PC-3 (cell line): ENCODE measurements at regions not wholly inside any gene's neighbourhood (a gene's known extent, or its start where the extent isn't known, plus 50 kb on each side); places are given as distances from the start of the nearest gene placed in this dataset.

Experiments
- ATAC-seq: fragments of 200-7000 bp; cut with Tn5 transposase; 2 replicates; pipeline ENCODE4 v1.9.1; 2020; ENCODE audit warnings: mild to moderate bottlenecking, moderate library complexity
- BruUV-seq: library from RNA; stranded (reverse); fragments of 400-500 nt; replicated peaks from 2 replicates; lab custom pipeline; 2021; lab: Mats Ljungman, UMichigan
- CTCF ChIA-PET: fragments of 300-600 bp; sonication (Branson Sonifier 250); formaldehyde crosslinking; loops from one replicate; lab custom pipeline; 2022; ENCODE audit warnings: antibody characterized with exemption; lab: Charles Lee
- POLR2A ChIA-PET: fragments of 300-600 bp; sonication (Branson Sonifier 250); formaldehyde crosslinking; loops from one replicate; lab custom pipeline; 2022; ENCODE audit warnings: antibody characterized with exemption; ENCODE audit not compliant: unreplicated experiment; lab: Charles Lee
- DNase-seq: peaks from one replicate; pipeline ENCODE4 v3.0.0-alpha.2; 2015
- H2AFZ ChIP-seq: fragments of 300-600 bp; sonication (generic); 2 replicates; pipeline ENCODE4 v1.6.0; 2016; ENCODE audit warnings: antibody characterized with exemption, low read length
- H3F3A ChIP-seq: fragments of 300-600 bp; sonication (generic); one replicate; pipeline ENCODE4 v1.6.0; 2017; ENCODE audit warnings: antibody characterized with exemption, low read length, control low read depth, mild to moderate bottlenecking; ENCODE audit not compliant: unreplicated experiment
- H3K27ac ChIP-seq: fragments of 300-600 bp; sonication (generic); 2 replicates; pipeline ENCODE4 v1.5.1; 2016; ENCODE audit warnings: mild to moderate bottlenecking, low read length
- H3K27me3 ChIP-seq: fragments of 300-600 bp; sonication (generic); 2 replicates; pipeline ENCODE4 v1.6.1; 2016; ENCODE audit warnings: low read length, mixed read lengths
- H3K36me3 ChIP-seq: fragments of 300-600 bp; sonication (generic); 2 replicates; pipeline ENCODE4 v1.6.1; 2016; ENCODE audit warnings: low read depth, mixed run types, low read length, mixed read lengths
- H3K4me1 ChIP-seq: fragments of 300-600 bp; sonication (generic); 2 replicates; pipeline ENCODE4 v1.5.1; 2016; ENCODE audit warnings: low read length; ENCODE audit not compliant: insufficient read depth
- H3K4me2 ChIP-seq: fragments of 300-600 bp; sonication (generic); 2 replicates; pipeline ENCODE4 v1.6.0; 2016; ENCODE audit warnings: low read length
- H3K4me3 ChIP-seq: fragments of 300-600 bp; sonication (generic); 2 replicates; pipeline ENCODE4 v1.5.1; 2016; ENCODE audit warnings: mild to moderate bottlenecking, low read length, mixed read lengths
- H3K79me2 ChIP-seq: fragments of 300-600 bp; sonication (generic); 2 replicates; pipeline ENCODE4 v1.6.1; 2017; ENCODE audit warnings: low read length, mixed read lengths
- H3K9ac ChIP-seq: fragments of 300-600 bp; sonication (generic); 2 replicates; pipeline ENCODE4 v1.6.0; 2016; ENCODE audit warnings: mild to moderate bottlenecking, low read length
- H3K9me2 ChIP-seq: fragments of 300-600 bp; sonication (generic); replicated peaks from 2 replicates; pipeline ENCODE4 v1.6.1; 2016; ENCODE audit warnings: mixed run types, low read length, mixed read lengths
- H3K9me3 ChIP-seq: fragments of 300-600 bp; sonication (generic); 2 replicates; pipeline ENCODE4 v1.6.1; 2016; ENCODE audit warnings: low read length, mixed read lengths
- H4K20me1 ChIP-seq: fragments of 300-600 bp; sonication (generic); 2 replicates; pipeline ENCODE4 v1.6.1; 2016; ENCODE audit warnings: low read length, mixed read lengths
- EZH2 ChIP-seq: fragments of 300-600 bp; sonication (generic); IDR thresholded peaks from one replicate; pipeline ENCODE4 v1.6.1; 2017; ENCODE audit warnings: antibody characterized with exemption, mild to moderate bottlenecking, low read length; ENCODE audit not compliant: unreplicated experiment
- EZH2phosphoT487 ChIP-seq: fragments of 300-600 bp; sonication (generic); IDR thresholded peaks from 2 replicates; pipeline ENCODE4 v1.6.1; 2018; ENCODE audit warnings: mild to moderate bottlenecking, antibody characterized with exemption, low read length, borderline replicate concordance
- intact Hi-C: fragments of 100-400 bp; cut with micrococcal nuclease; formaldehyde crosslinking; loops from 2 replicates; pipeline ENCODE4 v1.9.0; 2023
- TF ChIP-seq, protein P1 (sequence below): fragments of 300-600 bp; sonication (generic); conservative IDR thresholded peaks from 2 replicates; pipeline ENCODE4 v1.5.1; 2017; ENCODE audit warnings: antibody characterized with exemption, low read depth, mild to moderate bottlenecking, low read length

DNA sequence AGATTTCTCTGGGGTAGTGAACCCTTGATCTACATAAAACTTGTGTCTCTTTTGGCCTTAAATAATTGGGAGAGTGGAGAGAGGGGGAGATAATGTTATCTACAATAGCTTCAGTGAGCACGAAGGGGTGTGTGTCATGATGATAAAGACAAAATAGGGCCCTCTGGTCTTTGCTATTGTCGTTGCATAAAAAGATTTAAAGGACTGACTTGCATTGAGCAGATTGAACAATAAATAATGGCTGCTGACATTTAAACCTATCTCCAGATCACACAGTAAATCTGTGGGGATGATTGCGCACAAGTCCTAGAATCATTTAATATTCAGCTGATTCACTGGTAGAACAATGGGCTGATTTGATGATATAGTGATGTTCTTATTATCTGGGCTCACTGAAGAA is 71.3 kb upstream of the GAP43 start:
- Histone ChIP-seq H3K9me3 (no peaks in the 10 kb centered on the region), H3K9me2 (no peaks in the 10 kb centered on the region), H2AFZ (no peak overlapping the region), H3F3A (no peaks in the 10 kb centered on the region), H3K4me1 (no peaks in the 10 kb centered on the region), H3K27me3 (peaks cover 13% of the 10 kb centered on the region), H4K20me1 (no peaks in the 10 kb centered on the region), H3K36me3 (no peaks in the 10 kb centered on the region), H3K27ac (no peak overlapping the region), H3K4me2 (no peak overlapping the region), H3K79me2 (no peaks in the 10 kb centered on the region), H3K9ac (no peak overlapping the region), H3K4me3 (no peak overlapping the region)
- no TSS peak for BruUV-seq
- TF ChIP-seq EZH2phosphoT487 (no peak), EZH2 (no peak)
- TF ChIP-seq, protein P1, sequence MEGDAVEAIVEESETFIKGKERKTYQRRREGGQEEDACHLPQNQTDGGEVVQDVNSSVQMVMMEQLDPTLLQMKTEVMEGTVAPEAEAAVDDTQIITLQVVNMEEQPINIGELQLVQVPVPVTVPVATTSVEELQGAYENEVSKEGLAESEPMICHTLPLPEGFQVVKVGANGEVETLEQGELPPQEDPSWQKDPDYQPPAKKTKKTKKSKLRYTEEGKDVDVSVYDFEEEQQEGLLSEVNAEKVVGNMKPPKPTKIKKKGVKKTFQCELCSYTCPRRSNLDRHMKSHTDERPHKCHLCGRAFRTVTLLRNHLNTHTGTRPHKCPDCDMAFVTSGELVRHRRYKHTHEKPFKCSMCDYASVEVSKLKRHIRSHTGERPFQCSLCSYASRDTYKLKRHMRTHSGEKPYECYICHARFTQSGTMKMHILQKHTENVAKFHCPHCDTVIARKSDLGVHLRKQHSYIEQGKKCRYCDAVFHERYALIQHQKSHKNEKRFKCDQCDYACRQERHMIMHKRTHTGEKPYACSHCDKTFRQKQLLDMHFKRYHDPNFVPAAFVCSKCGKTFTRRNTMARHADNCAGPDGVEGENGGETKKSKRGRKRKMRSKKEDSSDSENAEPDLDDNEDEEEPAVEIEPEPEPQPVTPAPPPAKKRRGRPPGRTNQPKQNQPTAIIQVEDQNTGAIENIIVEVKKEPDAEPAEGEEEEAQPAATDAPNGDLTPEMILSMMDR = no peak
- CTCF ChIA-PET = no interaction called here
- POLR2A ChIA-PET = no interaction called here
- ATAC-seq (no peak), DNase-seq (no peak)
- intact Hi-C loops = no loop called here

- peaks cover 28% of the 10 kb centered on the region for H3K27me3 ChIP-seq
- no peaks in the 10 kb centered on the region for H3K4me1 ChIP-seq
- H3K4me2 ChIP-seq = no peak overlapping the region
- ATAC-seq (no peak), DNase-seq (no peak)
- no peak overlapping the region for H2AFZ ChIP-seq
- CTCF ChIA-PET = no interaction called here
- no peaks in the 10 kb centered on the region for H3K9me2 ChIP-seq
- H4K20me1 ChIP-seq = no peaks in the 10 kb centered on the region
- no peaks in the 10 kb centered on the region for H3K9me3 ChIP-seq
- intact Hi-C loops = no loop called here
- no peak overlapping the region for H3K27ac ChIP-seq
- no peaks in the 10 kb centered on the region for H3F3A ChIP-seq
- no TSS peak for BruUV-seq
- POLR2A ChIA-PET = no interaction called here
- no peaks in the 10 kb centered on the region for H3K79me2 ChIP-seq
- H3K9ac ChIP-seq = no peak overlapping the region
- TF ChIP-seq EZH2phosphoT487 (no peak), EZH2 (no peak)
- TF ChIP-seq, protein P1 = no peak
- H3K4me3 ChIP-seq = no peak overlapping the region
- H3K36me3 ChIP-seq = no peaks in the 10 kb centered on the region
These were observed 69.4 kb upstream of the GAP43 start for GRCh38 chr3:115553796-115554486.

DNA sequence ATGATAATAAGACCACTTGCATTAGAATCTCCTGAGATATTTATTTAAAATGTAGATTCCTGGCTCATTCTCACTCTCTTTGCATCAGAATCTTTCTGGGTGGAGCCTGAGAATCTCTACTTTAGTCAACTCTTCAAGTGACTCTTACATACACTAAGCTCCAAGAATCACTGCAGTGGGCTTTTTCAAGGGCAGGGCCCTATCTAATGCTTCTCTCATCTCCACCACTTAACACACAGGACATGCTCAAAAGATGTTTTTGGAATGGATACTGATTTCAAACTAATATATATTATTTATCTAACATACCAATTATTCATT is 68.9 kb upstream of the GAP43 start:
- intact Hi-C loops = no loop called here
- BruUV-seq = no TSS peak
- Histone ChIP-seq H3K4me1 (no peaks in the 10 kb centered on the region), H3K9me3 (no peaks in the 10 kb centered on the region), H4K20me1 (no peaks in the 10 kb centered on the region), H3K36me3 (no peaks in the 10 kb centered on the region), H3K9me2 (no peaks in the 10 kb centered on the region), H3F3A (no peaks in the 10 kb centered on the region), H3K27ac (no peak overlapping the region), H3K27me3 (peaks cover 33% of the 10 kb centered on the region), H3K4me3 (no peak overlapping the region), H3K9ac (no peak overlapping the region), H3K79me2 (no peaks in the 10 kb centered on the region), H2AFZ (no peak overlapping the region), H3K4me2 (no peak overlapping the region)
- TF ChIP-seq, protein P1 = no peak
- TF ChIP-seq EZH2phosphoT487 (no peak), EZH2 (no peak)
- ChIA-PET CTCF (no interaction called here), POLR2A (no interaction called here)
- DNase-seq = no peak
- no peak for ATAC-seq
